ENCODE measurements at regions not wholly inside any gene's neighbourhood (a gene's known extent, or its start where the extent isn't known, plus 50 kb on each side); places are given as distances from the start of the nearest gene placed in this dataset.
A peak's percentile ranks its signal among the peaks of the same experiment; 100 is the strongest.

DNA sequence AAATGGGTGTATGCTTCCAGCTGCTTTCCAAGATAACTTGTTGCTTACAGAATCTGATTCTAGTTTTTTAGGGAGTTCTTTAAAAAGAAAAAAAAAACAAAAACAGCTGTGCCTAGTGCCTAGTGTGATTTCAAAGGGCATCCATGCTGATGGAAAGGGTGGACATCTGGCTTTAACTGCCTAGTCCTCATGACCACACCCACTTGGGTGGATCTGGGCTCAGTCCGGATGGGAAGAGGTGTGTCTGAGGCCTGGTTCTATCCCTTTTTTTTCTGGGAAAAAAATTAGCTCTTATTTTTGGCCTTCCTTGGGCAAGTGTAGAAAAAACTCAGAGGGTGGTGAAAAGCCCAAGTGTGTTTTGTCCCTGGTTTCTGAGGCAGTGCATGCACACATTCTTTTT, 132.3 kb upstream of the CDH11 start:
- FAIRE-seq, result no peak

DNA sequence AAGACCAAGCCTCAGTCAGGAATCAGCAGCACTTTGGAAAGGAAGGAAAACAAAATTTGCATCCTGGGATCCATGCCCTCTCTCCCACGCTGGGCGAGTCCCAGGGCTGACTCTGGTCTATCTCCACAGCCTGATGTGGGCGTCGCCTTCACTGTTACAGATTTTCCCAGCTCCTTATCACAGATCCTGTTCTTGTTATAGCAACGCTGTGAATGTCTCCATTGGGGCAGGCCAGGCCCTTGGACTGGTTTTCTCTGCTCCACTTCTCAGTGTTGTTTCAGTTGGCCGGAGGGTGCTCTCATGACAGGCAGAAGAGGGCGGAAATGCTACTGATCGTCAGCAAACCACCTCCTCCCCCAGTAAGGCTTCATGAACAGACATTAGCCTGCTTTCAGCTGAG, 127.9 kb upstream of the CDH11 start:
- H3K4me3 Mint-ChIP-seq (ENCODE audit: unreplicated experiment), result no peak overlapping the region
- H3K27me3 Mint-ChIP-seq (ENCODE audit: low read depth, unreplicated experiment), result peaks cover 10% of the 10 kb centered on the region
- Histone ChIP-seq H3K27me3 (ENCODE audit: insufficient read depth, low read length) (no peaks in the 10 kb centered on the region), H3K4me2 (ENCODE audit: low read length) (no peak overlapping the region), H3K9me3 (ENCODE audit: insufficient read depth, low read depth, low read length) (no peaks in the 10 kb centered on the region), H3K4me1 (ENCODE audit: insufficient read depth, low read length) (no peaks in the 10 kb centered on the region), H3K4me3 (ENCODE audit: insufficient read depth, low read depth, low read length) (no peak overlapping the region), H2AFZ (ENCODE audit: low read depth, low read length) (peak overlapping the region; percentile 45), H3K36me3 (ENCODE audit: insufficient read depth, low read length) (no peaks in the 10 kb centered on the region), H3K9ac (ENCODE audit: low read length) (no peak overlapping the region), H3K79me2 (ENCODE audit: insufficient read depth, low read length) (no peaks in the 10 kb centered on the region), H4K20me1 (ENCODE audit: insufficient read depth, low read length) (no peaks in the 10 kb centered on the region), H3K27ac (ENCODE audit: low read depth, low read length) (no peak overlapping the region)
- no peak for TF ChIP-seq CTCF (IDR thresholded peaks at IDR 0.05; ENCODE audit: insufficient read depth, low read depth, low read length)
- no peak for TF ChIP-seq EZH2 (IDR thresholded peaks at IDR 0.05; ENCODE audit: insufficient read depth, low read length)
- no peaks in the 10 kb centered on the region for H3K4me1 Mint-ChIP-seq (ENCODE audit: low read depth, unreplicated experiment)
- no peaks in the 10 kb centered on the region for H3K36me3 Mint-ChIP-seq (ENCODE audit: low read depth, unreplicated experiment)
- H3K27ac Mint-ChIP-seq (ENCODE audit: unreplicated experiment), result no peak overlapping the region
- DNase-seq (ENCODE audit: low read depth) (peak; percentile 25), FAIRE-seq (no peak)
- no peaks in the 10 kb centered on the region for H3K9me3 Mint-ChIP-seq (ENCODE audit: unreplicated experiment)

More for the DNA sequence above, 132.3 kb upstream of the CDH11 start:
- no peak for DNase-seq (ENCODE audit: low read depth)
- TF ChIP-seq EZH2 (IDR thresholded peaks at IDR 0.05; ENCODE audit: insufficient read depth, low read length), result no peak
- no peak for TF ChIP-seq CTCF (IDR thresholded peaks at IDR 0.05; ENCODE audit: insufficient read depth, low read depth, low read length)
- H3K9me3 ChIP-seq (ENCODE audit: insufficient read depth, low read depth, low read length), result no peaks in the 10 kb centered on the region
- H3K27me3 ChIP-seq (ENCODE audit: insufficient read depth, low read length), result no peaks in the 10 kb centered on the region
- no peaks in the 10 kb centered on the region for H3K79me2 ChIP-seq (ENCODE audit: insufficient read depth, low read length)
- Mint-ChIP-seq H3K36me3 (ENCODE audit: low read depth, unreplicated experiment) (no peaks in the 10 kb centered on the region), H3K27me3 (ENCODE audit: low read depth, unreplicated experiment) (peaks cover 3% of the 10 kb centered on the region), H3K4me3 (ENCODE audit: unreplicated experiment) (no peak overlapping the region), H3K4me1 (ENCODE audit: low read depth, unreplicated experiment) (no peaks in the 10 kb centered on the region), H3K27ac (ENCODE audit: unreplicated experiment) (no peak overlapping the region), H3K9me3 (ENCODE audit: unreplicated experiment) (no peaks in the 10 kb centered on the region)
- H2AFZ ChIP-seq (ENCODE audit: low read depth, low read length), result no peak overlapping the region
- no peak overlapping the region for H3K27ac ChIP-seq (ENCODE audit: low read depth, low read length)
- no peaks in the 10 kb centered on the region for H3K36me3 ChIP-seq (ENCODE audit: insufficient read depth, low read length)
- H3K4me3 ChIP-seq (ENCODE audit: insufficient read depth, low read depth, low read length), result no peak overlapping the region
- no peaks in the 10 kb centered on the region for H3K4me1 ChIP-seq (ENCODE audit: insufficient read depth, low read length)
- H3K9ac ChIP-seq (ENCODE audit: low read length), result no peak overlapping the region
- H3K4me2 ChIP-seq (ENCODE audit: low read length), result no peak overlapping the region
- H4K20me1 ChIP-seq (ENCODE audit: insufficient read depth, low read length), result no peaks in the 10 kb centered on the region

DNA sequence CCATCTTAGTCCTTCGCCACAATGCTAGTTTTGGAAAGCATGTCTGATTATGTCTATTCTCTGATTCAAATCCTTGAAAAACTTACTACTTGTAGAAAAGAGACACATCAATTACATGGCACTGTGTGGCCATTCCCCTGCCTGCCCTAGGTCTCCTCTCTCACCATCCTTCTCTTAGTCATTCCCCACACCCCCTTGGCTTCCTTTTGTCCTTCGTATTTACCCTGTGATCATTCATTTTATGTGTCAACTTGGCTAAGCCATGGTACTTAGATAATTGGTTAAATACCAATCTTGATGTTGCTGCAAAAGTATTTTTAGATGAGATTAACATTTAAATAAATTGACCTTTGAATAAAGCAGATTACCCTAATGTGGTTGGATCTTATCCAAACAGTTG, 122.9 kb upstream of the CDH11 start:
- DNase-seq (ENCODE audit: low read depth) (peak; percentile 42), FAIRE-seq (no peak)
- Mint-ChIP-seq H3K4me3 (ENCODE audit: unreplicated experiment) (no peak overlapping the region), H3K36me3 (ENCODE audit: low read depth, unreplicated experiment) (no peaks in the 10 kb centered on the region), H3K4me1 (ENCODE audit: low read depth, unreplicated experiment) (no peaks in the 10 kb centered on the region), H3K27ac (ENCODE audit: unreplicated experiment) (no peak overlapping the region), H3K9me3 (ENCODE audit: unreplicated experiment) (peaks cover 2% of the 10 kb centered on the region), H3K27me3 (ENCODE audit: low read depth, unreplicated experiment) (peaks cover 15% of the 10 kb centered on the region)
- Histone ChIP-seq H3K36me3 (ENCODE audit: insufficient read depth, low read length) (no peaks in the 10 kb centered on the region), H3K4me1 (ENCODE audit: insufficient read depth, low read length) (no peaks in the 10 kb centered on the region), H3K9ac (ENCODE audit: low read length) (no peak overlapping the region), H2AFZ (ENCODE audit: low read depth, low read length) (no peak overlapping the region), H4K20me1 (ENCODE audit: insufficient read depth, low read length) (no peaks in the 10 kb centered on the region), H3K9me3 (ENCODE audit: insufficient read depth, low read depth, low read length) (no peaks in the 10 kb centered on the region), H3K27me3 (ENCODE audit: insufficient read depth, low read length) (peaks cover 2% of the 10 kb centered on the region), H3K4me3 (ENCODE audit: insufficient read depth, low read depth, low read length) (no peak overlapping the region), H3K4me2 (ENCODE audit: low read length) (no peak overlapping the region), H3K79me2 (ENCODE audit: insufficient read depth, low read length) (no peaks in the 10 kb centered on the region), H3K27ac (ENCODE audit: low read depth, low read length) (no peak overlapping the region)
- TF ChIP-seq CTCF (IDR thresholded peaks at IDR 0.05; ENCODE audit: insufficient read depth, low read depth, low read length), result no peak
- no peak for TF ChIP-seq EZH2 (IDR thresholded peaks at IDR 0.05; ENCODE audit: insufficient read depth, low read length)
